ENCODE measurements at regions not wholly inside any gene's neighbourhood (a gene's known extent, or its start where the extent isn't known, plus 50 kb on each side); places are given as distances from the start of the nearest gene placed in this dataset.
A peak's percentile ranks its signal among the peaks of the same experiment; 100 is the strongest.

DNA sequence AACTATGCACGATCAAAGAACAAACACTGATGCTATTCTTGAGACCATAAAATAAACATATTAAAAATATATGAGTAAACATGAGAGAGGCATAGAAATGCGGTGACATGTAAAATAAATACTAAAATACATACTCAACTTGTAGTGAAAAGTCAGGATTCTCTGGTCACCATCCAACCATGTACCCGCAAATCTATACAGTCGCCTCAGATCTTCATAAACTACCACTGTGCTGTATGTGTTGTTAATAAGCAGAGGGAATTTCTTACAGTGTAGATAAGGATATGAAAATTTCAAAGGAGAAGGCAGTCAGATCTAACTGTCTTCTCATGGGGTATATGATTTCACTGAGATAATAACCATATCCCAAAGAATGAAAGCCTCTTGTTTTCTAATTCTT lies 67.8 kb upstream of the FAM47B start:
- DNase-seq (ENCODE audit: low read depth) = no peak

DNA sequence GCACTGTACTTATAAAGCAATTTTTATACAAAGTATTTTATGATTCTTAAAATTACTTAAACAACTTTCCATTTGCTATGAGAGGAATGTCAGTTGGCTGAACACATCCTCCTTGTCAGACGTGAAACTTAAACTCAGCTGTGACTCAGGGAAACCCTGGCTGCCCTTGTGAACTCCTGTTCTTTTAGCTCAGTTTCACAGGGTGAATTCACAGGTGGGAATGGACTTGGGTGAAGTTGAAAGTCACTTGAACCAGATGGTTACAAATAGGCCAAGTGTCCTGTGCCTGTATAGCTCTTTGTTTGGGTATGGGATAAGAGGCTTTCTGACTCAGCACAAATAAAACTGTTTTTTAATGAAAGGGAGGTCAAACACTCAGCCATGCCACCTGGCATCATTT lies 67.4 kb upstream of the FAM47B start:
- DNase-seq (ENCODE audit: low read depth) = peak; percentile 67

DNA sequence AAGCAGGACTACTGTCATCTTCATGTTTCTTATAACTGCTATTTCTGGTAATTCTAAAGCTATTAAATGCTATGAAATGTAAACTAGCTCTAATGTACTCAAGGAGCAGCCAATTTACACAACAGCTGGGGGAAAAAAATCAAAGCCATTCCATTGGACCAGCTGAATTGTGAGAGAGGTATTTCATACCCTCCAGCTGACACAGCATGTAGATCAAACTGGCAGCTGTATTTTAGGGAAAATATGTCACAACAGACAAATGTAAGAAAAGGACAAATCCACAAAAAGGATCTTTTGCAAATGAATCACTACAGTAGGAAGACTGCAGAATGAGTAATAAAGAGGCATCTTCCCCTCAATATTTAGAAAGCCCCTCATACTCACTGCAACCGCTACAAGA lies 65.2 kb upstream of the FAM47B start:
- peak; percentile 34 for DNase-seq (ENCODE audit: low read depth)

DNA sequence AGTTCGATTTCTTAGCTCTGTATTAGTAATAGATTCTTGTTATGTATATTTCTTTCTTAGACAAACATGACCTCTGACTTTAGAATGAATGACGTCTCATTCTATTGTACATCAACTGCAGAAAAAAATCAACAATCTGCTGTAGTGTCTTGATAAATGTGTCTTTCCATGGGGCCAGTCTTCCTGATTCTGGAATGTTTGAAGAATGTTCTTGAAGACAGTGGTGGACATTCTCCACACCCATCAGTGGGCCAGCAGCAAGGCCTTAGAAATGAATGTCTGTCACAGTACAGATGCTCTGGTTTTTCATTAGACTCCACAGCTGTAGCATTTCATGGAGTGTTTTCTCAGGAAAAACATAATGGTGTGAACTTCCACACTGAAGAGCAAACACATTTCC lies 63.2 kb upstream of the FAM47B start:
- DNase-seq (ENCODE audit: low read depth) = no peak

DNA sequence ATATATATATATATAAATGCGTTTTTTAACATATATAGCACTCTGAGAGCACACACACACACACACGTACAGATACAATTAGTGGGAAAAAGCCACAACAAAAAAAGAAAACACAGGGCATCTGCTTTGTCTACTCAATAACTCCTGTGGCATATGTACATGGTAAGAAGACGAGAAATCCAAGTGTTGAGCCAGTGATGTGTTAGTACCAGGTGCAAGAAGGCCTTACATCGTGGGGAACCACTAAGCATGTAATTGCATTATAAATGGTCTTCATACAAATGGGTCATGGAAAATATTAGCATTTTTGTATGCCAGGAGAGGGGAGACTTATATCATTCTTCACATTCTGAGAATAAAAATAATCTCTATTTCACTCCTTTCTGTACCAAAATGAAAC lies 62.7 kb upstream of the FAM47B start:
- no peak for DNase-seq (ENCODE audit: low read depth)

DNA sequence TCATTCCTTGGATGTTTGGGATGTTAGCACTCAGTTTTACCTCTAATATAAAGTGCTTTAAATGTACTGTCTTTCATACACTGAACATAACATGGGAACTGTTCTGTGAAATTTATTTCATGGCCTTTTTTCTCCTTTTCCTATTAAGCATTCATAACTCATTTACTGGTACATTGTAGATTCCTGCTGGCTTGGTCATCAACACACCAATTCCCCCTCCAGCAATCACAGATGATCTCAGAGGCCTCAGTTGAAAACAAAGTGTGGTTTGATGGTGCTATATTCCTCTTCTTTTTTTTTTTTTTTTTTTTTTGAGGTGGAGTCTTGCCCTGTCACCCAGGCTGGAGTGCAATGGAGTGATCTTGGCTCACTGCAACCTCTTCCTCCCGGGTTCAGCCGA lies 61.9 kb upstream of the FAM47B start:
- DNase-seq (ENCODE audit: low read depth) = peak; percentile 51

DNA sequence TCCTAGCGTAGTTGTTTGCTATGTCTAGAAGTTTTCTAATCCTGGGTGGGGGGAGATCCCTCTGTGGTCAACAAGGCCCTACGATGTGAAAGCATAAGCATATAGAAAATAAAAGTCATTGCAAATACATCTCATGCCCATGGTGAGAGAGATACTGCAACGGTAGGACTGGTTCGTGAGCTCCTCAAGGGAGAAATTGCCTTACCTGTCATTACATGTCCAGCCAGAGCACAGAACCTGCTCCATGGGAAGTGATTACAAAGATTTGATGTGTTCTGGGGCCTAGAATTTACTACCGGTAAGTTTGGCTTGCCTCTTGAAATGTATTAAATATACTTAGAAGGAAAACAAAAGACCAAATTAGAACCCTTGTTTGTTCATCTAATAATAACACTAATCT lies 60.9 kb upstream of the FAM47B start:
- no peak for DNase-seq (ENCODE audit: low read depth)

DNA sequence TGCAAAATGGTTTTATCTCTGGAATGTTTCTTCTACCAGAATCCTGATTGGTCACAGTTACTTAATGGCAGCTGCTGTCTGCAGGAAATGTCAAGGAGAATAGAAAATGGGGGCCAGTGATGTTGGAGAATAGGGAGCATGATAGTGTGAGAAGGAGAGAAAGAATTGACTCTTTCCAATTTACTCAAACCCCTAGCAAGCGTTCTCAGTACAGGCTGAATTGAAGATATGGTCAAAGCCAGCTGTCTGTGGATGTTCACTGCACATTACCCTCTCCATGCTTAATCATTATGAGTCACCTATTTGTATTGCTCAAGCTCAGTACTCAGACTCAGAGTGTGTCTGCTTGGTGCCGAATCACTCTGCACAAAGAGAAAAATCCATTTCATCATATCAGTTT lies 57.8 kb upstream of the FAM47B start:
- peak; percentile 60 for DNase-seq (ENCODE audit: low read depth)

DNA sequence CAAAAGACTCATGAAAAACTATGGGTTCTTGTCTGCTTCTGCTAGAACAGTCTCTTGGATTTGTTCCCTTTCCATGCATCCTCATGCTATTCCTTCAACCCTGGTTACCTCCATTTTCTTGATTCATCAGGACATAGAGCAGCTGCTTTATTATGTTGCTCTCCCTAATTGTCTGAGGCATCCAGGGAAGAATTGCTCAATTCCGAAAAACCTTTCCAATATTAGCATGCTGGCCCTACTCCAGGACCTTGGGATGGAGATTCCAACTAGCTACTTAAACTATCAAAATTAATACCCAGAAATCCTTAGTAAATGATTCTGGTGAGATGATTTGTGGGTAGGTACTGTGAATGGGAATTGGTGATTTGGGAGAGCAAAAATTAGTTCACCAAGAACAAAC lies 56.6 kb upstream of the FAM47B start:
- DNase-seq (ENCODE audit: low read depth) = no peak

DNA sequence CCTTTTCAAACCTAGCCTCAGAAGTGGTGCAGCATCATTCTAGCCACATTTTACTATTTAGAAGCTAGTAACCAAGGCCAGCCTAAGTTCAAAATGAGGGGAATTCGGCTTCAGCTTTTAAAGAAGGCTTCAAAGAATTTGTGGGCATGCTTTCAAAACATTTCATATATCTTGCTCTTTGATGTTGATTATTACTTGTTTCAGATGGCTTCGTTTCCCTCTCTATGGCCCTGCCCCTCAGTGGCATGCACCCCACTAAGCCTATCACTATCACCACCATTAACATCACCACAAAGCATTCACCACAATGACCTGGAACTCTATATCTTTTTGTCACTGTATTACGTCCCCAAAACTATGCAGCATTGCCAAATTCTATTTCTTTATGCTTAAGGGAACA lies 51.2 kb upstream of the FAM47B start:
- no peak for DNase-seq (ENCODE audit: low read depth)
